ENCODE measurements at regions not wholly inside any gene's neighbourhood (a gene's known extent, or its start where the extent isn't known, plus 50 kb on each side); places are given as distances from the start of the nearest gene placed in this dataset.

DNA sequence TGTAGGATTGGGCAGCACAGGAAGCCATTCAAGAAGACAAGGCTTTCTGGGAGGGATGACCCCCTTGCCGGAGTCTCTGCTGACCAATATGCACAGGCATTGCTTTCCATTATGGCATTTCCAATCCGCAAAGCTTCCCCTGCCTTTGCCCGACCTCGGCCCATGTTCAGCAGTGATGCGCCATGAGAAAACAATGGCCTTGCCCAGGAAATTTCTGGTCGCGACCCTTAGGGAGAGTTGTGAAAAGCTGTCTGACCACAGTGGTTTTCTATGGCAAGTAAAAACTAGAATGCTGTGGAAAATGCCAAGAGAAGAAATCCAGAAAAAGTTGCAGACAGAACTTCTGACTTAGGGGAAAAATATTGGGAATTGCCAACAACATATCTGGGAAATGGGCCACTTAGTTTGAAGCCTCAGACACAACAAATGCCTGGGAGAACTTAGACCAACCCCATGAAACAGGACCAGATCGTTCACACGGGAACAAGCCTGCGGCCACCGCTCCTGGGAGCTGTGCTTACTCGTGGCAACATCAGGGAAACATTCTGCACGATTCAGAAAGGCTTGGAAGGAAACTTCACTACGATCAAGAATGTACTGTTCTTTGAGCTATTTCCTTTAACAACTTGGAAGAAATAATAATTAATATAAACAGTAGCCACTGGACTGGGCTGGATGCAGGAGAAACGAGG lies 512.4 kb downstream of the TNS3 start (continued):
- TF ChIP-seq BCL11A (IDR thresholded peaks at IDR 0.05; ENCODE audit: low read depth in 2 of 2, low read length in 2 of 2) (no peak), CREB1 (IDR thresholded peaks at IDR 0.05) (no peak), CHD2 (IDR thresholded peaks at IDR 0.05; ENCODE audit: low read length) (no peak), RFX5 (IDR thresholded peaks at IDR 0.05; ENCODE audit: borderline replicate concordance, low read depth, low read length) (no peak), KDM5A (IDR thresholded peaks at IDR 0.05; ENCODE audit: low read length) (no peak), SIRT6 (IDR thresholded peaks at IDR 0.05; ENCODE audit: low read length) (no peak), SP4 (IDR thresholded peaks at IDR 0.05; ENCODE audit: low read length) (no peak), RBBP5 (IDR thresholded peaks at IDR 0.05; ENCODE audit: borderline replicate concordance, low read depth, low read length) (no peak)

Measured in H1 (cell line).